OCI-LY7 (cell line): ENCODE measurements at regions not wholly inside any gene's neighbourhood (a gene's known extent, or its start where the extent isn't known, plus 50 kb on each side); places are given as distances from the start of the nearest gene placed in this dataset.

Experiments
- BruUV-seq: library from RNA; stranded (reverse); fragments of 400-500 nt; replicated peaks from 2 replicates; lab custom pipeline; 2021; lab: Mats Ljungman, UMichigan
- CTCF ChIA-PET: fragments of 300-600 bp; sonication (Branson Sonifier 250); formaldehyde crosslinking; loops from one replicate; lab custom pipeline; 2022; ENCODE audit warnings: antibody characterized with exemption; ENCODE audit not compliant: unreplicated experiment; lab: Charles Lee
- POLR2A ChIA-PET: fragments of 300-600 bp; sonication (Branson Sonifier 250); formaldehyde crosslinking; loops from one replicate; lab custom pipeline; 2022; ENCODE audit warnings: antibody characterized with exemption; lab: Charles Lee
- DNase-seq: peaks from one replicate; pipeline ENCODE4 v3.0.0-alpha.2; 2015; ENCODE audit warnings: low spot score
- H2AFZ ChIP-seq: fragments of 200-600 bp; sonication (generic), shearing (Covaris generic); 2 replicates; pipeline ENCODE4 v1.6.1; 2014; ENCODE audit warnings: mild to moderate bottlenecking, antibody characterized with exemption, low read length, moderate library complexity
- H3K27ac ChIP-seq: fragments of 200-600 bp; sonication (generic); 2 replicates; pipeline ENCODE4 v1.5.1; 2014; ENCODE audit warnings: mixed run types, low read depth, mild to moderate bottlenecking, moderate library complexity, low read length, inconsistent platforms; ENCODE audit not compliant: poor library complexity, severe bottlenecking
- H3K36me3 ChIP-seq: fragments of 200-600 bp; sonication (generic); 2 replicates; pipeline ENCODE4 v1.6.1; 2014; ENCODE audit warnings: mild to moderate bottlenecking, antibody characterized with exemption, low read length, moderate library complexity, mixed read lengths; ENCODE audit not compliant: insufficient read depth
- H3K4me1 ChIP-seq: fragments of 200-600 bp; sonication (generic); 2 replicates; pipeline ENCODE4 v1.5.1; 2014; ENCODE audit warnings: mild to moderate bottlenecking, low read length; ENCODE audit not compliant: insufficient read depth, poor library complexity, severe bottlenecking
- H3K4me2 ChIP-seq: fragments of 200-600 bp; sonication (generic); 2 replicates; pipeline ENCODE4 v1.6.1; 2014; ENCODE audit warnings: mild to moderate bottlenecking, low read length
- H3K4me3 ChIP-seq: fragments of 200-600 bp; sonication (generic); 2 replicates; pipeline ENCODE4 v1.5.1; 2014; ENCODE audit warnings: mild to moderate bottlenecking, low read depth, low read length; ENCODE audit not compliant: poor library complexity, severe bottlenecking
- H3K79me2 ChIP-seq: fragments of 200-600 bp; sonication (generic); 2 replicates; pipeline ENCODE4 v1.6.1; 2016; ENCODE audit warnings: low read depth, mild to moderate bottlenecking, low read length, moderate library complexity, mixed read lengths; ENCODE audit not compliant: insufficient read depth
- H3K9me2 ChIP-seq: fragments of 200-600 bp; sonication (generic); 2 replicates; pipeline ENCODE4 v1.6.1; 2016; ENCODE audit warnings: mild to moderate bottlenecking, low read length, mixed read lengths; ENCODE audit not compliant: insufficient read depth
- H3K9me3 ChIP-seq: fragments of 200-600 bp; sonication (generic); 2 replicates; pipeline ENCODE4 v1.6.1; 2014; ENCODE audit warnings: mild to moderate bottlenecking, mixed run types, low read length, mixed read lengths
- H4K20me1 ChIP-seq: fragments of 200-600 bp; sonication (generic); 2 replicates; pipeline ENCODE4 v1.6.1; 2014; ENCODE audit warnings: mild to moderate bottlenecking, antibody characterized with exemption, low read length, moderate library complexity, mixed read lengths; ENCODE audit not compliant: insufficient read depth
- CTCF ChIP-seq: fragments of 200-600 bp; sonication (generic); conservative IDR thresholded peaks from 2 replicates; pipeline ENCODE4 v1.5.1; 2014; ENCODE audit warnings: mild to moderate bottlenecking, antibody characterized with exemption, low read length, moderate library complexity, mixed read lengths
- EZH2phosphoT487 ChIP-seq: fragments of 200-600 bp; sonication (generic); IDR thresholded peaks from 2 replicates; pipeline ENCODE4 v1.6.1; 2018; ENCODE audit warnings: low read depth, borderline replicate concordance, mild to moderate bottlenecking, mixed run types, antibody characterized with exemption, low read length, moderate library complexity, mixed read lengths
- intact Hi-C: fragments of 100-400 bp; cut with micrococcal nuclease; formaldehyde crosslinking; loops from one replicate; pipeline ENCODE4 v1.10.0; 2022; ENCODE audit not compliant: unreplicated experiment

GRCh38 chr10:64036321-64036930, 515.2 kb downstream of the REEP3 start:
- Histone ChIP-seq H4K20me1 (no peaks in the 10 kb centered on the region), H3K36me3 (no peaks in the 10 kb centered on the region), H3K79me2 (no peaks in the 10 kb centered on the region), H3K9me3 (no peaks in the 10 kb centered on the region), H3K27ac (no peak overlapping the region), H3K4me2 (no peak overlapping the region), H3K4me3 (no peak overlapping the region), H2AFZ (no peak overlapping the region), H3K4me1 (no peaks in the 10 kb centered on the region), H3K9me2 (no peaks in the 10 kb centered on the region)
- intact Hi-C loops, result no loop called here
- TF ChIP-seq CTCF (no peak), EZH2phosphoT487 (no peak)
- no peak for DNase-seq
- CTCF ChIA-PET, result interaction anchor here (0.6 kb wide), 1 partner anchor 26 kb away, joined by 3 read pairs; no protein-coding TSS in a partner anchor
- BruUV-seq, result no TSS peak
- POLR2A ChIA-PET, result interaction anchor here (1.0 kb wide), 1 partner anchor 25 kb away, joined by 3 read pairs; no protein-coding TSS in a partner anchor

GRCh38 chr10:64037071-64037661, 516.0 kb downstream of the REEP3 start:
- Histone ChIP-seq H3K4me3 (no peak overlapping the region), H4K20me1 (no peaks in the 10 kb centered on the region), H3K9me3 (no peaks in the 10 kb centered on the region), H3K79me2 (no peaks in the 10 kb centered on the region), H2AFZ (no peak overlapping the region), H3K27ac (no peak overlapping the region), H3K4me2 (no peak overlapping the region), H3K4me1 (no peaks in the 10 kb centered on the region), H3K36me3 (no peaks in the 10 kb centered on the region), H3K9me2 (no peaks in the 10 kb centered on the region)
- TF ChIP-seq CTCF (no peak), EZH2phosphoT487 (no peak)
- ChIA-PET POLR2A (interaction anchor here (1.0 kb wide), 1 partner anchor 24 kb away, joined by 3 read pairs; no protein-coding TSS in a partner anchor), CTCF (interaction anchor here (0.6 kb wide), 1 partner anchor 26 kb away, joined by 3 read pairs; no protein-coding TSS in a partner anchor)
- BruUV-seq, result no TSS peak
- intact Hi-C loops, result no loop called here
- no peak for DNase-seq

- Histone ChIP-seq H3K27ac (no peak overlapping the region), H3K4me3 (no peak overlapping the region), H3K9me3 (no peaks in the 10 kb centered on the region), H3K4me2 (no peak overlapping the region), H3K4me1 (no peaks in the 10 kb centered on the region), H3K79me2 (no peaks in the 10 kb centered on the region), H4K20me1 (no peaks in the 10 kb centered on the region), H2AFZ (no peak overlapping the region), H3K36me3 (no peaks in the 10 kb centered on the region), H3K9me2 (no peaks in the 10 kb centered on the region)
- intact Hi-C loops, result no loop called here
- DNase-seq, result no peak
- TF ChIP-seq EZH2phosphoT487 (no peak), CTCF (no peak)
- ChIA-PET POLR2A (no interaction called here), CTCF (no interaction called here)
- BruUV-seq, result no TSS peak
These were observed 516.9 kb downstream of the REEP3 start for GRCh38 chr10:64038107-64038506.
